GM19238 (cell line): ENCODE measurements at regions not wholly inside any gene's neighbourhood (a gene's known extent, or its start where the extent isn't known, plus 50 kb on each side); places are given as distances from the start of the nearest gene placed in this dataset.
"Not testable (repeated sequence)": the region's sequence is repeated elsewhere in the genome, so short reads cannot be mapped to it uniquely, and the experiment has no call there.

Experiments used
- DNase-seq: peaks from one replicate; pipeline ENCODE4 v3.0.0; 2011; ENCODE audit warnings: low spot score; ENCODE audit not compliant: insufficient read length

- no peak for DNase-seq
Measured at GRCh38 chr15:62498278-62498677, 333.2 kb upstream of the C2CD4B start.

- DNase-seq: no peak
Measured at GRCh38 chr15:62498712-62499111, 333.6 kb upstream of the C2CD4B start.

- DNase-seq: no peak
Measured at GRCh38 chr15:62500325-62500724, 335.2 kb upstream of the C2CD4B start.

- no peak for DNase-seq
Measured at GRCh38 chr15:62502451-62502850, 337.4 kb upstream of the C2CD4B start.

- DNase-seq: no peak
Measured at GRCh38 chr15:62503451-62503850, 338.4 kb upstream of the C2CD4B start.

GRCh38 chr15:62505762-62506161 lies 340.7 kb upstream of the C2CD4B start:
- DNase-seq: no peak

GRCh38 chr15:62506217-62506805 lies 341.2 kb upstream of the C2CD4B start:
- DNase-seq: no peak

- no peak for DNase-seq
Measured at GRCh38 chr15:62509395-62509958, 344.4 kb upstream of the C2CD4B start.

GRCh38 chr15:62510791-62511190 lies 345.7 kb upstream of the C2CD4B start:
- DNase-seq: no peak

GRCh38 chr15:62512904-62513303 lies 347.8 kb upstream of the C2CD4B start:
- DNase-seq: no peak

GRCh38 chr15:62513893-62514292 lies 348.8 kb upstream of the C2CD4B start:
- DNase-seq: no peak

- DNase-seq: no peak
Measured at GRCh38 chr15:62515696-62516395, 350.8 kb upstream of the C2CD4B start.

GRCh38 chr15:62517541-62517940 lies 352.5 kb upstream of the C2CD4B start:
- no peak for DNase-seq

GRCh38 chr15:62518666-62519065 lies 353.6 kb upstream of the C2CD4B start:
- not testable (repeated sequence) for DNase-seq

- DNase-seq: no peak
Measured at GRCh38 chr15:62519900-62520299, 354.8 kb upstream of the C2CD4B start.

GRCh38 chr15:62520887-62521286 lies 355.8 kb upstream of the C2CD4B start:
- DNase-seq: no peak

GRCh38 chr15:62521396-62521795 lies 356.3 kb upstream of the C2CD4B start:
- DNase-seq: no peak

- no peak for DNase-seq
Measured at GRCh38 chr15:62524848-62525247, 359.8 kb upstream of the C2CD4B start.

GRCh38 chr15:62527387-62527786 lies 362.3 kb upstream of the C2CD4B start:
- DNase-seq: no peak

GRCh38 chr15:62528505-62528904 lies 363.4 kb upstream of the C2CD4B start:
- no peak for DNase-seq

- DNase-seq: no peak
Measured at GRCh38 chr15:62532367-62532766, 367.3 kb upstream of the C2CD4B start.

GRCh38 chr15:62533687-62534086 lies 368.6 kb upstream of the C2CD4B start:
- no peak for DNase-seq

- no peak for DNase-seq
Measured at GRCh38 chr15:62534996-62535395, 369.9 kb upstream of the C2CD4B start.
